Heart left ventricle (tissue), 16 donors: ENCODE measurements at regions not wholly inside any gene's neighbourhood (a gene's known extent, or its start where the extent isn't known, plus 50 kb on each side); places are given as distances from the start of the nearest gene placed in this dataset.

ENCODE experiments used
- ATAC-seq, 4 donors: fragments of 200-7000 bp; cut with Tn5 transposase; one replicate each; pipeline ENCODE4 v1.9.1; 2020 to 2022; ENCODE audit warnings: moderate library complexity in 4 of 4, mild to moderate bottlenecking in 3 of 4, moderate number of reproducible peaks in 1 of 4
- DNase-seq, 5 donors: peaks; one replicate each; pipeline ENCODE4 v3.0.0-alpha.2; 2020
- H3K27ac ChIP-seq, 12 donors: fragments of 200-600 bp; sonication (generic) in 4 of 12; one replicate each; pipeline versions ENCODE4 v1.5.0 to v1.8.0; 2016 to 2022; ENCODE audit warnings: mild to moderate bottlenecking in 2 of 12
- H3K27me3 ChIP-seq, 9 donors: fragments of 200-600 bp; sonication (generic) in 2 of 9; one replicate each; pipeline versions ENCODE4 v1.5.1 to v1.8.0; 2016 to 2022; ENCODE audit warnings: mild to moderate bottlenecking in 3 of 9
- H3K36me3 ChIP-seq, 9 donors: fragments of 200-600 bp; sonication (generic) in 2 of 9; one replicate each; pipeline versions ENCODE4 v1.5.0 to v1.8.0; 2018 to 2022; ENCODE audit warnings: mild to moderate bottlenecking in 2 of 9
- H3K4me1 ChIP-seq, 12 donors: fragments of 200-600 bp; sonication (generic) in 4 of 12; one replicate each; pipeline versions ENCODE4 v1.5.0 to v1.8.0; 2016 to 2022; ENCODE audit warnings: mild to moderate bottlenecking in 3 of 12
- H3K4me3 ChIP-seq, 12 donors: fragments of 200-600 bp; sonication (generic) in 4 of 12; one replicate each; pipeline versions ENCODE4 v1.5.0 to v1.8.0; 2017 to 2022; ENCODE audit warnings: mild to moderate bottlenecking in 9 of 12, moderate library complexity in 4 of 12
- H3K9me3 ChIP-seq, 12 donors: fragments of 200-600 bp; sonication (generic) in 4 of 12; one replicate each; pipeline versions ENCODE4 v1.5.0 to v1.8.0; 2016 to 2022; ENCODE audit warnings: mild to moderate bottlenecking in 1 of 12
- CTCF ChIP-seq, 12 donors: fragments of 200-600 bp; sonication (generic) in 4 of 12; IDR thresholded peaks; one replicate each; pipeline versions ENCODE4 v1.5.0 to v1.8.0; 2018 to 2022; ENCODE audit warnings: antibody characterized with exemption in 12 of 12, mild to moderate bottlenecking in 5 of 12
- POLR2A ChIP-seq, 2 donors: fragments of 450-650 bp; IDR thresholded peaks; one replicate each; pipeline ENCODE4 v1.6.1; 2017; ENCODE audit warnings: antibody characterized with exemption in 2 of 2, mild to moderate bottlenecking in 2 of 2, moderate library complexity in 2 of 2
- WGBS, 4 donors: extraction: QIAGEN DNeasy Blood & Tissue Kit in 2 of 4; methylation state at CpG; one replicate each; pipeline versions ENCODE4 v1.1.5 to v1.1.7; 2013 to 2018; 5-methylcytosine and 5-hydroxymethylcytosine counted together
- intact Hi-C, 10 donors: fragments of 100-400 bp; cut with DNase I; formaldehyde crosslinking; loops; one replicate each; pipeline versions ENCODE4 v1.11.1 to v1.14.2; 2022
- donor health status: ischemic (EF 13 %, LVEDD 7.1; RV severe dilation, severe dysfunction).
- donor health status: healthy with polysubstance abuse.
- donor health status: DM: no; HTN: yes; CAD: no.
- donor health status: DM: no; HTN: no; CAD: no.
- donor health status: ischemic (EF 25% LVEDD 6.9; RV normal size, moderate dysfunction).
- donor health status: ischemic (EF 25% LVEDD 5.7; RV mildly dilated, moderate dysfunction).
- donor health status: healthy.
- donor health status: DM: yes; HTN: yes; CAD: no.
- donor health status: ischemic (EF 35%, LVEDD 5.7; RV mildly dilated, moderate dysfunction).
- donor health status: nonischemic (EF 11% LVEDD 7.7; RV severe dilation, severe dysfunction).
- donor health status: DM: yes; HTN: yes; CAD: no.
- donor health status: PGD.
- donor health status: ischemic (EF 29% LVEDD 5.4; RV normal size, mild dysfunction).
- donor health status: nonischemic (EF 23%, LVEDD 6.1; RV moderate dilation, normal function).

DNA sequence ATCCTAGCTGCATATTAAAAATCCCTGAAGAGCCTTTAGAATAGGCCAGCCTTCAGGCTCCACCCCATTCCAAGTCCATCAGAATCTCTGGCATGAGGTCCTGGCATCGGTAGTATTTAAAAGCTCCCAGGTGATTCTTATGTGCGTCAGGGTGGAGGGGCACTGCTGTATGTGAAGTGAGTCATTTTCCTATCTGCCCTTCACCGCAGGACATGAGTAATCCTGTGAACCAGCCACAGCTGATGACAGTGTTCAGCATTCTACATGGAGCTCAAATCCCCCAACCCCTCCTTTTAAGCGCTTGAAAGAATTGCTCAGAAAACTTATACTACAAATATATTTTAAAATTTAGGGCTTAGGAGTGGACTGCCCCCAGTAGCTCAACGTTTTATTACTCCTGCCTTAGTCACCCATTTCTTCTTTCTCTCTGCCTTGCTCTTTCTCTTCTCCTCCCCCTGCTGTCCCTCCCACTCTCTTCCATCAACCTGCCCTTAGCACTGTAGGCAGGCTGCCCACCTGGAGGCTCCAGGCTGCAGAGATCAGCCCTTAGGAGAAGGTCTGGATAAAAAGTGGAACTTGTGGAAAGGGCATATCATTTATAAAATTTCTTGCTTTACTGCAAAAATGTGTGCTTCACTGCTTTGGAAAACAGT is 73.8 kb upstream of the ZNF281 start:
- TF ChIP-seq POLR2A (IDR thresholded peaks at IDR 0.05) (no peak), CTCF (IDR thresholded peaks at IDR 0.05) (no peak)
- H3K27ac ChIP-seq = no peak overlapping the region
- peak in 2 of 4 donors; percentile 52 to 58 for ATAC-seq
- no peaks in the 10 kb centered on the region for H3K36me3 ChIP-seq
- DNase-seq = no peak
- WGBS, 4 donors = 17 to 22% (median 20%) methylated on average over 5 of the region's 5 CpGs
- H3K9me3 ChIP-seq = no peaks in the 10 kb centered on the region
- peaks cover 0 to 11% (median 0%) of the 10 kb centered on the region in 12 donors for H3K4me1 ChIP-seq
- intact Hi-C loops = loop anchor here in 6 of 10 donors (10.0 kb wide), 4 partner anchors 179 to 529 kb away; no protein-coding TSS in a partner anchor
- no peak overlapping the region for H3K4me3 ChIP-seq
- H3K27me3 ChIP-seq = peaks cover 0 to 21% (median 0%) of the 10 kb centered on the region in 9 donors

- H3K27ac ChIP-seq = no peak overlapping the region
- H3K9me3 ChIP-seq = no peaks in the 10 kb centered on the region
- ATAC-seq (no peak), DNase-seq (no peak)
- 87 to 91% (median 89%) methylated on average over 7 of the region's 7 CpGs for WGBS, 4 donors
- peaks cover 0 to 21% (median 0%) of the 10 kb centered on the region in 9 donors for H3K27me3 ChIP-seq
- TF ChIP-seq POLR2A (IDR thresholded peaks at IDR 0.05) = no peak
- intact Hi-C loops = loop anchor here in 6 of 10 donors (10.0 kb wide), 4 partner anchors 176 to 526 kb away; no protein-coding TSS in a partner anchor
- peaks cover 0 to 8% (median 0%) of the 10 kb centered on the region in 12 donors for H3K4me1 ChIP-seq
- no peaks in the 10 kb centered on the region for H3K36me3 ChIP-seq
- H3K4me3 ChIP-seq = no peak overlapping the region
These were observed 71.1 kb upstream of the ZNF281 start for GRCh38 chr1:200480964-200481363.

GRCh38 chr1:200479816-200480215 is 70.0 kb upstream of the ZNF281 start:
- intact Hi-C loops = loop anchor here in 6 of 10 donors (10.0 kb wide), 4 partner anchors 175 to 525 kb away; no protein-coding TSS in a partner anchor
- ATAC-seq (no peak), DNase-seq (no peak)
- no peaks in the 10 kb centered on the region for H3K36me3 ChIP-seq
- no peaks in the 10 kb centered on the region for H3K9me3 ChIP-seq
- no peak for TF ChIP-seq POLR2A (IDR thresholded peaks at IDR 0.05)
- TF ChIP-seq CTCF (IDR thresholded peaks at IDR 0.05) = no peak
- H3K4me1 ChIP-seq = peaks cover 0 to 8% (median 0%) of the 10 kb centered on the region in 12 donors
- no peak overlapping the region for H3K27ac ChIP-seq
- no peak overlapping the region for H3K4me3 ChIP-seq
- peaks cover 0 to 21% (median 0%) of the 10 kb centered on the region in 9 donors for H3K27me3 ChIP-seq

DNA sequence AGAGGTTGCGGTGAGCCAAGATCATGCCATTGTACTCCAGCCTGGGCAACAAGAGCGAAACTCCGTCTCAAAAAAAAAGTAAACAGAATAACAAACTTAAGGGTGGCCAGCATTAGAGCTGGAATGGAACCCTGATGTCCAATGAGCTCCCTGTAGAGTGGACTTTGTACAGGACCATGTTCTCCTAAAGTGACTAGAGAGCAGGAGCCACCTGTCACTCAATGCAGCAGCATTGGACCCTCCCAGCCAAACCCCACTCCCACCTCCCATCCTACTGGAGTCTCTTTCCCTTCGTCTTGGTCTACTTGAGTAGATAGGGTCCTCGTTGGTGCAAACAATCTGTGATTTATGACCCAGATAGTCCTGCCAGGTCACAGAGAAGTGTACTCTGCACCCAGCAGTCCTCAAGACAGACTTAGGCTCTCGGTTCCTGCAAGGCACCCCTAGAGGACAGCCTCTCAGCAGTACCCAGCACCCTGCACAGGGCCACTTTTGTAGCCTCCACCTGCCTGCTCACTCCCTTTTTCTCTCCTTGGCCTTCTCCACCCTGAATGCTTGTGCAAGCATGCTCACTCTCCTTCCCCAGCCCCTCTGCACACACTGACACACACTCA is 69.2 kb upstream of the ZNF281 start:
- intact Hi-C loops = no loop called here
- DNase-seq (no peak), ATAC-seq (no peak)
- Histone ChIP-seq H3K27ac (no peak overlapping the region), H3K27me3 (peaks cover 0 to 19% (median 0%) of the 10 kb centered on the region in 9 donors), H3K4me1 (peaks cover 0 to 9% (median 0%) of the 10 kb centered on the region in 12 donors), H3K36me3 (no peaks in the 10 kb centered on the region), H3K4me3 (no peak overlapping the region), H3K9me3 (no peaks in the 10 kb centered on the region)
- TF ChIP-seq CTCF (IDR thresholded peaks at IDR 0.05) (no peak), POLR2A (IDR thresholded peaks at IDR 0.05) (no peak)
- 85 to 90% (median 88%) methylated on average over 6 of the region's 6 CpGs for WGBS, 4 donors
